DOHH2 (cell line): ENCODE measurements at regions not wholly inside any gene's neighbourhood (a gene's known extent, or its start where the extent isn't known, plus 50 kb on each side); places are given as distances from the start of the nearest gene placed in this dataset.

Source experiments
- CTCF ChIP-seq: fragments of 200-600 bp; sonication (generic); IDR thresholded peaks from one replicate; pipeline ENCODE4 v1.5.1; 2014; ENCODE audit warnings: antibody characterized with exemption, mild to moderate bottlenecking, low read depth, low read length; ENCODE audit not compliant: poor library complexity, severe bottlenecking
- EZH2phosphoT487 ChIP-seq: fragments of 200-600 bp; sonication (generic); IDR thresholded peaks from 2 replicates; pipeline ENCODE4 v1.6.1; 2017; ENCODE audit warnings: borderline replicate concordance, mild to moderate bottlenecking, antibody characterized with exemption, low read length, moderate library complexity, mixed read lengths

- TF ChIP-seq EZH2phosphoT487 = no peak
- no peak for TF ChIP-seq CTCF
Observed at GRCh38 chr4:108336076-108336475, 167.3 kb upstream of the LEF1 start.
